ENCODE measurements at regions not wholly inside any gene's neighbourhood (a gene's known extent, or its start where the extent isn't known, plus 50 kb on each side); places are given as distances from the start of the nearest gene placed in this dataset.

DNA sequence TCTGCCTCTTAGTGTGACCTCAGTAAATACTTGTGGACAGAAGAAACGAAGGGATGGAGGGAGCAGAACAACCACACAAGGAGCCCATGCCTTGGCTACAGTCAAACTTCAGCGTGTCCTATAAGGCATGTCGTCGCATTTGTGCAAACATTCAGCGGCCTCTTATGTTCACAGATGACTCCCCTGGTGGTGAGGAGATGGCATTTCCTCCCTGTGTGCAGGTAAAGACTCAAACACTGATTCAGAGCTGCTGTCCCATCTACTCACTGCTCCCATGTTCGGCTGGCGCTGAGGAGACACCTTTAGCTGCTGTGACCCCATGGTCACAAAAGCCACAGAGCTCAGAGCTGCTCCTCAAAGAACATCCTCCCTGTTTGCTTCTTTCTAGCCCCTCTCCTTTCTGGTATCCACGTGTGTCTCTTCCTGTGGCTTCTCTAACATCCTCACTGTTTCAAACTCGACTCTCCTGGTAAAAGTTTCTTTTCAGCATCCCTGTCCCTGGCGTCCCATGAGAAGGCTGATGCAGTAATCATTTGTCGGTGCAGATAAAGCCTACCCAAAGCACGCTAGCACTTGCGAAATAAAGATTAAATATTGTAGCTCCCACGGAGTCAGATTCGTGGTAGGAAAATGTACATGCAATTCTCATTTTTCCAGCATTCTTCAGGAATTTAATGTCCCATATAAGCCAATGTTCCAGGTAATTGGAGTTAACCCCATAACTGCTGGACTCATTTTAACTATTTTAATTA, 124.9 kb upstream of the NEBL start:
- no peak for DNase-seq (ENCODE audit: low spot score)

DNA sequence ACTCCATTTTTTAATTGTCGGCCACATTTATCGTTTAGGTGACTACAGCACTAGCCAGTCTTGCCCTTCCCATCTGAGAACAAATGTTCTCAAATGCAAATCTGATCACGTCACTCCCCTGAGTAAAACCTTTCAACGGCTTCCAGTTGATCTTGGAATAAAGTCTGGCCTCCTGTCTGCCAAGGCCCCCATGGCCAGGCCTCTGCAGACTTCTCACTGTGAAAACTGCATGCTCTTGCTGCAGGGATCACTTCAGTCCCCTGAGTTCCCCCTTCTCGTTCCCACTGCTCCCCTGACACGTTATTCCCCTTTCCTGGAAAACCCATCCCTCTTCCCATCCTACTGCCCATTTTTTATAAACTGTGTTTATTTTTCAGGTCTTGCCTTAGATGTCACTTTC, 124.1 kb upstream of the NEBL start:
- DNase-seq (ENCODE audit: low spot score): no peak

DNA sequence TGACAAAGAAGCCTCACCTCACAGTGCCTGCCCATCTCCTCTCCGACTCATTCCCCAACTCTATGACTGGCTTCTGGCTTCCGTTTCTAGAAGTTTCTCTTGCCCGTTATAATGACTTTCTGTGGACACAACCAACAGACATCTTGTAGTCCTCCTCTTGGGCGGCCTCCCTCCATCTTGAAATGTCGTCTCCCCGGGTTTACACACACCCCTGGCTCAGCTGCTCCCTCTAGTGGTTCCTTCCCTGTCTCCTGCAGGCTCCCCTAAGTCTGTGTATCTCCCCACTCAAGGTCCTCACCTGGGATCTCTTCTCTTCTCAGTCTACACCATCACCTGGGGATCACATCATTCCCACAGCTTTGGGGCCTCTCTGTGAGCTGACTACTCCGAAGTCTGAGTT, 123.4 kb upstream of the NEBL start:
- no peak for DNase-seq (ENCODE audit: low spot score)

DNA sequence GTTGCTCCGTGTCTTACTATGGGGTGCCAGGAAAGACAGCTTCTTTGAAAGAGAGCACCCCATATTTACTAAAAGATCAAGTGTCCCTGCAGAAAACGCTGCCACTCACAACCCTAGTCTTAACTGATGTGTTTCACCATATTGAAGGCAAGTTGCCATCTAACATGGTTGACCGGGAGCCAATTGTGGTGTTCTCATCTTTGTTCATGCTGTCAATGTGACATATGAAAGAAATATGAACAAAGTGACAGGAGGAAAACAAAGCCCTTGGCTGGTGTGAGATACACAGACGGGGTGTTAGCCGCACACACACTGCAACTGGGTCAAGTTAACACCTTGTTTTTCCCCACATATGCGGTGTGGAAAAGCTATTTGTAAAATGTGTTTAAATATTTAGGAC, 122.3 kb upstream of the NEBL start:
- no peak for DNase-seq (ENCODE audit: low spot score)

DNA sequence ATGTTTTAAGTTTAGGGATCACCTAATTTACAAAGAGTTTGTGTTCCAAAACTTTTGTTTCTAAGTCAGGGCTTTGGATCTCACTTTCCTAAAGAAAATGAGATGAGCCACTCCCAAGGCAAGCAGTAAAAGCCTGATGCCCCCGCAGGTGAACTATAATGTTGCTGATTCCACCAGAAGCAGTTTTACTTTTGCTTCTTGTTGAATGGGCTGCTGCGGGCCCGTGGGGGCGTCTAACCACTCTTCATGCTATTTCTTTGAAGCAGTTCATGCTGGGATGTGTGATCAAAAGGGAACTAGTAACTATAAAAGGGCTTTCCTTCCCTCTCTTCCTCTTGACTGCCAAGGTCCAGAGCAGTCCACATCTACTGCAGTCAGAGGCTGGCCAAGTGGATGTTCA, 118.7 kb upstream of the NEBL start:
- no peak for DNase-seq (ENCODE audit: low spot score)

DNA sequence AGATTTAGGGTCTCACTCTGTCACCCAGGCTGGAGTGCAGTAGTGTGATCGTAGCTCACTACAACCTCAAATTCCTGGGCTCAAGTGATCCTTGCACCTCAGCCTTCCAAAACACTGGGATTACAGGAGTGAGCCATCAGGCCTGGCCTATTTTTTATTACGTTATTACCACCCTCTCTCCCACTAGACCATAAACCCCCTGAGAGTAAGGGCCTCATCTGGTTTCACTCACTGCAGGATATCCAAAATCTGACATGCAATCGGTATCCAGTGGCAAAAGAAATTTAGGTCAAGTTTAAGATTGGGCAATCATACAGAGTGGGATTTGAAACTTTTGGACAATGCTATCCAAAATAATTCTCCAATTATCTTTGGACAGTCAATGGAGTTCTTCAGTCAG, 117.0 kb upstream of the NEBL start:
- no peak for DNase-seq (ENCODE audit: low spot score)

DNA sequence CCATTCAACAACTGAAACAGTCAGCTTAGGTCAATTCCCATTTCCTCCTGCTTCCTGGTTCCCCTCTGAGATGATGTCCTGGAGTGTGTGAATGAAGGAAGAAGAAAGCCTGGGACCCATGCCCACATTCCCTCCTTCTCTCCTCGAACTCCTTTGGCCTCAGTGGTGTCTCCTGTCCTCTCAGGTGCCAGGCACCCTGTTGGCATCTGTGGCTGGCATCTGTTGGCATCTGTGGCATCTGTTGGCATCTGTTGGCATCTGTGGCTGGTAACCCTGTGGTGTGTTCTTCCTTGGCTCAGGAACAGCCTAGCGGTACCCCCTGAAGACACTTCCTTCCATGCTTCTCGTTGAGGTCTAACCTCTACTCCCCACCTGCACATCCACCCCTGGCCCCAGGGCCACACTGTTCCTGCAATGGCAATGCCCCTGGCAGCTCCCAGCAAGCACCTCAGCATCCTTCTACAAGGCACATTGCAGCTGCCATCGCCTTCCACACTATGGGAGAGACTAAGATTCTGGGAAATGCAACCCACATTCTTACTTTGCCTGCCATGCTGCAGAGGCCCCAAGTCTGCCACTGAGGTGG, 114.4 kb upstream of the NEBL start:
- no peak for DNase-seq (ENCODE audit: low spot score)

DNA sequence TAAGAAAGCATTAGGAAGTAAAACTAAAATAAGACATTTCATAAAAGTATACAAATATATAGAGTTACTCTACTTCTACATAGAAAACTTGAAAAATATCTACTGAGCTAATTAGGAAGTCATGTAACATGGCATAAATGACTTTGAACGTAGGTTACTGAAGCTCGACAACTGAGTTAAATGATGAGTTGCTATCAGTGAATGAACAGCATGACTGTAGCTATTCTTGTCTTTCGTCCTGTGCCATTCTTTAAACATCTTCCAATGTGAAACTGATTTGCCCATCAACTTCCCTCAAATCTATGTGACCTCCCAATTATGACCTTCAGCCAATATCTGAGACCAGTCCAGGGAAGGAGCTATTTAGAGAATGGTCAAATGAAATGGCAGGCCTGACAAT, 113.5 kb upstream of the NEBL start:
- no peak for DNase-seq (ENCODE audit: low spot score)

DNA sequence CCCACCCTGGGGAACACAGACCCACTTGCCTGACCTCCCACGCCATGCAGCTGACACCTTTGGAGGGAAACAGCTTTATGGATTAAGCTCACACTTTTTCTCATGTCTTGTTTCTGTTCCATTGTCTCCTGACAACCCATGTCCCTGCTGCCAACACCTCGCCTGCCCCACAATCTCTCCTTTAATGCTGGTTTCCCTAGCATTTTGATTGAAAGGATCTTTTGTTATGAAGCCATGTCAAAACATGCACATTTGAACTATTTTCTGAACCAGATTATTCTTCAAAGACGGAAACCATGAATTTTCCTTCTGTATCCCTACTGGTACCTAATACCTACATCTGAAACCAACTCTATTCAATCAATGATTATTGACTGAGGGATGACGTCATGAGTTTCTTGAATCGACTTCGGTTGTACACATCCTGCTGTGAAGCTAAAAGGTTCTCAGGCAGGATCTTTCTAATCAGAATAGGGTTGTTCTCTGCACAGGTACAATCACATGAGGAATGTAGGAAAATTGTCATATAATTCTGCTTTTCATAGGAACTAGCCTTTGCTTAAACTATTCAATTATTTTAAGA, 106.2 kb upstream of the NEBL start:
- DNase-seq (ENCODE audit: low spot score): no peak

DNA sequence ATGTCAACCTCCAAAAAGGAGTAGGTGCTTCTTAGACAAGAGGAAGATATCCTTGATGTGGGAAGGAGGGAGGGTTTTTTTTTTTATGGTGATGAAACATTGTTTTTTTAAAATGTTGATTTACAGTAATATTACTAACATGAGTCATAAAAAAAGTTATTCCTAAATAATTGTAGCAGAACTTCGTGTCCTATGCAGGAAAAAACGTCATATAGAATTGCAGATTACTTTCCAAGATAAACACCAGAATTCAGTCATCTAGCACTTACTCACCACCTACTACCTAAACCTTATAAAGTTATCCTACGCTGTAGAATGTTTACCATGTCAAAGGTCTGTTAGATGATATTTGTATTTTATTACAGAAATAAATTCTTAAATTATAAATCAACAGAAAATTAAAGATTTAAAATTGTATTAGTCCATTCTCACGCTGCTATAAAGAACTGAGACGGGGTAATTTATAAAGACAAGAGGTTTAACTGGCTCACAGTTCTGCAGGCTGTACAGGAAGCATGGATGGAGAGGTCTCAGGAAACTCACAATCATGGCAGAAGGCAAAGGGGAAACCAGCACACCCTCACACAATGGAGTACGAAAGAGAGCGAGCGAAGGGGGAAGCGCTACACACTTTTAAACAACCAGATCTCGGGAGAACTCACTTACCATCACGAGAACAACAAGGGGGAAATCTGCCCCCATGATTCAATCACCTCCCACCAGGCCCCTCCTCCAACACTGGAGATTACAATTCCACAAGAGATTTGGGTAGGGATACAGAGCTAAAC, 105.2 kb upstream of the NEBL start:
- no peak for DNase-seq (ENCODE audit: low spot score)

DNA sequence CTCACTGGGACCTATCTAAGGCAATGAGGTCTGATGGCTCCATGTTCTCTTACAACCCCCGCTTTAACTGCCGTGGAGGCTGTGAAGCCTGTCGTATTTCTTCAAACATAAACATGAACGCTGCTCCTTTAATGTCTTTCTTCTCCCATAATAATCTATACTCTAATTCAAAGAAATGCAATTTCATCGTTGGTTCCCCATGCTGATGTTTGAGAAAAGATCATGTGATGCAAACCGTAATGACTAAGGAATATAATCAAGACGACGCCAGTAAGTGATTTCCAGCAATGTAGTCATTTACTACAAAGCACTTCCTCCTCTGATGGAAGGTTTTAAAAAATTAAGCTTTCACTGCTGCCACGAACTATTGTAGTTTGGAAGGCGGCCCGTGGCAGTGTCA, 102.6 kb upstream of the NEBL start:
- no peak for DNase-seq (ENCODE audit: low spot score)

DNA sequence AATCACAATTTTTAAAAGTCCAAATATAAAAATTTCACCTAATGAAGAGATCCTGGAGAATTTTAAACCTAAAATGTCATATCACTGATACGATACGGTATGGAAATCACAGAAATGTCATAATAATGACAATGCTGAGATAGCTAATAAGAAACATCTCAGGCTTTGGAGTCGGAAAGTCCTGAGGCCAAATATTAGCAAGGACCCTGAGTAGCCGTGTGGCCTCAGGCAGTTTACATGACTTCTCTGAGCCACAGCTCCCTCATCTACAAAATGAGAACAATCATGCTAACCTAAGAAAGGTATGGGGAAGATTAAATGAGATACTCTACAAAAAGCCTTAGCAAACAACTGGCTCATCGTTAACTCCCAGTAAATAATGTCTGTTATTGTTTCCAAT, 100.9 kb upstream of the NEBL start:
- no peak for DNase-seq (ENCODE audit: low spot score)

DNA sequence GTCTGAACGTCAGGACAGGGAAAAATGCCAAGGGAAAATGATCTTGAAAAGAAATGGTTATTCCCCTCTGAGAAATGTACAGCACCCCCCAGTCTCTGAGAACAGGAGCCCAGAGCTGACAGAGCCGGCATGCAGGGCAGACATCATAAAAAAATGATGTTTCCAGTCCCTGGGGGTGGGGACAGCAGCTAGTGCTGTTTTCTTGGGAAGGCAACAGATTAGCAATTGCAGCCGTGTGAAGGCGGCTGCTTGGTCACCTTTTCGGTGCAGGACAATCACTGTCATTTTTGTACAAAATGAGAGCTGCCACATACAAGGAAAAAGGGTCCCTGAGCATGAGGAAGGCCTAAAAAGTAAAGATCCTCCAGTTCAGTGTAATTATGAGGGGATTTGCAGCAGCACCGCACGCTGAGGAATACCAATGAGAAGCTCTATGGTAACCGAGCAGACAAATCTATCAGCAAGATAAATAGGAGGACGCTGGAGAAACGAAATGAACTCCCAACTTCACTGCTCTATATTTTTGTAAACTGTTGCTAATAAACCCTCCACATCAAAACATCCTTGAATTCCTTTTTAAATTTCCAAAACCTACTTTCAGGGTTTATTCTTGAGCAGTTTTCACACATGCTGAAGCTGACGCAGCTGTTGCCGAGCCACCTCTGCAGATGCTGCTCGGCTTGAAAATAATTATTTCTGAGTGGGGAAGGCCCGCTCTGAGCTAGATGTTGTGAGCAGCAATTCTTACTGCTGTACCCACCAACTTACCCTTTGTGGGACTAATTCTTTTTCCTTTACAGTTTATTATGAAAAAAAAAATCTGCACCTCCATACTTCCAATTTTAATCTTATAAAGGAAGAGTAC, 98.2 kb upstream of the NEBL start:
- no peak for DNase-seq (ENCODE audit: low spot score)

DNA sequence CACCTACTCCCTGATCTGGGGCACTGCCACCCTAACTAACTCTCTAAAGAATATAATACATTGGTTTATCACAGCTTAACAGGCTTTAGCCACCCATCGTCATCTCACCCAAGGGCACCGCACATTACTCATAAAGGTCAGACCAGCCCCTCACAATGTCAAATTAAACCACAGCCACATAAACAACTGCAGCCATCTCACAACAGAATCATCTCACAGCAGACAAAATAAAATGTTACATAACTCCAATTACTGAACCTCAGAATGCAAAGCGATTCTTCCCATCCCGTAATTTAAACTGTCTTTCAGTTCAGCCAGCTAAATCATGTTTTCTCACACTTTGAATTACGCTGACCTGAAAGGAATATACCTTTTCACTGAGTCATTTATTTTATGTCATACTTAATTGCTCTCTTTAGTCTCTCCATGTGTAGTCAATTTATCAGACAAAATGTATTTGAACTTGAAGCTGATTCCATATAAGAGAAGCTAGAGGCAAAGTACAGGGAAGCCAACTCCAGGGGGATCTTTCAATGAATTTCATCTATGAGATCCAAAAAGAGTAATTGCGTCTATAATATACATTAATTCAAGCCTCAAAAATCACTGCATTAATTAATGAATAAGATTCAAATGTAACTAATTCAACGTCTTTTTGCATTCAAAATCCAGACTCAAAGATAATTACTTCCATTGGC, 96.9 kb upstream of the NEBL start:
- no peak for DNase-seq (ENCODE audit: low spot score)

DNA sequence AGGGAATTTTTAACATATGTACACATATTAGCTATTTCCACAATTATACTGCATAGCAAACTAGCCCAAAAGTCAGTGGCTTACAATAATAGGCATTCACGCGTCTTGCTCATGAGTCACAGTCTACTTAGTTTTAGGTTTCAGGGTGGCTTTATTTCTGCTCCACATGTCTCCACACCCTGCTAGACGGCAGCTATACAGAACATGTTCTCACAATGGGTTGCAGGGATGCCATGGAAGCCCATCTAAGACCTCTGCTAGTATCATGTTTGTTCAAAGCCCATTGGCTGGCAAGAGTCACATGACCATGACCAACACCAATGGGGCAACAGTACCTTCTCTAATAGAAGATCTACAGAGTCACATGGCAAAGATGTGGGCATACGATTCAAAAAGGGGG, 96.3 kb upstream of the NEBL start:
- DNase-seq (ENCODE audit: low spot score): no peak

DNA sequence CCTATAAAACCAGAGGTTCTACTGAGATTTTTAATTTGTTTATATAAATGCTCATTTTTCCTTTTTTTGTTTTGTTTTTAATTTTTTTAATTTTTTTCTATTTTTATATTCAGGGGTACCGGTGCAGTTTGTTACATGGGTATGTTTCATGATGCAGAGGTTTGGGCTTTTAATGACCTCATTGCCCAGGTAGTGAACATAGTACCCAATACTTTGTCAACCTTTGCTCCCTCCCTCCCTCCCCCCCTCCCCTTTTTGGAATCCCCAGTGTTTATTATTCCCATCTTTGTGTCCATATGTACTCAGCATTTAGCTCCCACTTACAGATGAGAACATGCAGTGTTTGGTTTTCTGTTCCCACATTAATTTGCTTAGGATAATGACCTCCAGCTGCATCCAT, 94.4 kb upstream of the NEBL start:
- no peak for DNase-seq (ENCODE audit: low spot score)

DNA sequence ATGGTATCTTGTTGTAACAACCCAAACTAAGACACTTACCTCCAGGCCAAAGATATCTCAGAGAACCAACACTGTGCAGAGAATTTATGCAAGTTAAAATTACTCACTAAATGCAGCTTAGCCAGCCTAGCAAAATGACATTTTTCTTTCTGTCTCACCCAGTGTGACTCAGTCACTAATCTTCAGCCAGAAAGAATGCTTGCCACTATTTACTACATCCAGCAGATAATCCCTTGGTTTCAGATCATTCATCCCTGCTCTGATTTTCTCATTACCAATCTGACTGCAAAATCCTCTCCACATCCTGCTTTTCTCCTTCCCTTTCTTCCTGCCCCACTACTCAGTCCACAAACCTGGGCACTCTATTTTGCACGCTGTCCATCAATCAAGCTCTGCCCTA, 93.5 kb upstream of the NEBL start:
- DNase-seq (ENCODE audit: low spot score): no peak

DNA sequence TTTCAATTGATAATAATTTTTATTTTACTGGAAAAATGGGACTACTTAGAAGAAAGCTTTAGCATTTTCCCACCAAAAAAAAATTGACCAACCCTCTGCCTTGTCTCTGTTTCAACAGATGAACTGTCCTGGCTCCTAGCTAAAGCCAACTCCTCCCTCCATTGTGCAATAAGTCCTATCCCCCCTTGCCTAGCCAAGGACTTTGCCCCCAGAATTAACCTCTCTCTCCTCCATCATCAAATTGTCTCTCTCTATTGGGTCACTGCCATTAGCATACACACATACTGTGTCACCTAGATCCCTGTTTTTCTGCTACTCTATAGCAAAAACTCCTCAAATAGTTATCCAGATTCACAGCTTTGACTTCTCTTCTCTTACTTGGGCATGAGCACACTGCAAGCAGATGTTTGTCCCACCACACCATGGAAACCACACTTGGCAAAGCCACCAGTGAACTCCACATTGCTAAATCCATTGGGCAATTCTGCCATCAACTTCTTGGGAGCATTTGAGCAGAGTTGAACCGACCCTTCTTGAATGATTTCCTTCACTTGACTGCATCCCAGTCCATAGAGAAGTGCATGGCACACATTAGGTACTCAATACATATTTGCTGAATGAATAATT, 91.4 kb upstream of the NEBL start:
- no peak for DNase-seq (ENCODE audit: low spot score)

DNA sequence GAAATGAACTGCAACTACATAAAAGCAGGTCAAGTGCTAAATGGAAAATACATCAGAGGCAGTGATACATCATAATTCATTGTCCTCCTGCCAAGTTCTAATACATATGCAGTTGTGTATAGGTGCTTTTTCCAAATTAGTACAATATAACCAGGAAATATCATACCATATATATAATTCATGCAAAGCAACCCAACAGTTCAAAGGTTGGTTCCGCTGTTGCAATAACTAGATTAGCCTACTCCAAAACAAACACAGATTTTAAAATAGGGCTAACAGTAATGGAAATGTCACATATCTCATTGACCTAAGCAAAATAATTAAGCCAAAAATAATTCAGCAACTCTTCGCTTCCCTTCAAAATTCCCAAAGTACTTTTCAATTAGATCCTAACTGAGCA, 88.9 kb upstream of the NEBL start:
- no peak for DNase-seq (ENCODE audit: low spot score)

DNA sequence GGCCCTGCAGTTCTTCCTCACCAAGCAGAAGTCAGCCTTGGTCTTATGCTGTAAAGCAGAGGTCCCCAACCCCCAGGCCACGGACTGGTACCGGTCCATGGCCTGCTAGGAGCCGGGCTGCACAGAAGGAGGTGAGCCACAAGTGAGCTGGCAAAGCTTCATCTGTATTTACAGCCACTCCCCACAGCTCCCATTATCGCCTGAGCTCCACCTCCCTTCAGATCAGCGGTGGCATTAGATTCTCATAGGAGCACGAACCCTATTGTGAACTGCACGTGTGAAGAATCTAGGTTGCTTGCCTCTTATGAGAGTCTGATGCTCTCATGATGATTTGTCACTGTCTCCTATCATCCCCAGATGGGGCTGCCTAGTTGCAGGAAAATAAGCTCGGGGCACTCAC, 87.6 kb upstream of the NEBL start:
- DNase-seq (ENCODE audit: low spot score): no peak

DNA sequence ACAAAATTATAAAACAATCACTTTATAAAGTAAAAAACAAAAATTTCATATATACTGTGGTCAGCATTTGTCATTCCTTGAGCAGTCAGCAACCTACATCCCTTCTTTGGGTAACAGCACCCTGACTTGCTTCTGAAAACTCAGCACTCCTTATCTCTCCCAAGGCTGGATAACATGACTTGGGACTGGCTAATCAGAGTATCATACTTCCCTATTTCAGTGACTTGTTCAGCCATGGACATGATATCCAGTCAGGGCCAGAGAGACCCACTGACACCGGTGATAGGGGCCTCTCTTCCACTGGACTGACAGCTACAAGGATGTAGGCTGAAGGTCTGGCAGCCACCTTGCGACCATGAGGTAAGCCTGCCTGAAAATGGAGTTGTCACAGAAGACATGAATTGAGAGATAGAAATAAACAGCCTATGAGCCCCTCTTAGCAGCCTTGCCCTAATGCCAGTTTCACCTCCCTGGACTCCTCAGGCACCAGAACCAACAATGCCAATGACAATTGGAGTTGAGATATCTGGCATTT, 84.4 kb upstream of the NEBL start:
- DNase-seq (ENCODE audit: low spot score): no peak

All from pons (tissue), 1 donor.